H9 (cell line): ENCODE measurements at regions not wholly inside any gene's neighbourhood (a gene's known extent, or its start where the extent isn't known, plus 50 kb on each side); places are given as distances from the start of the nearest gene placed in this dataset.

Source experiments
- DNase-seq: peaks from one replicate; pipeline ENCODE4 v3.0.0-alpha.2; 2017
- H2AFZ ChIP-seq: one replicate; pipeline ENCODE4 v1.6.1; 2013; ENCODE audit warnings: mild to moderate bottlenecking, low read length, control low read depth, moderate library complexity
- H2AK5ac ChIP-seq: 2 replicates; pipeline ENCODE4 v1.6.1; 2013; ENCODE audit warnings: low read length, control low read depth, mixed read lengths; ENCODE audit not compliant: insufficient read length
- H2BK120ac ChIP-seq: one replicate; pipeline ENCODE4 v1.6.1; 2013; ENCODE audit warnings: low read depth, mild to moderate bottlenecking, low read length, control low read depth, inconsistent platforms; ENCODE audit not compliant: poor library complexity, severe bottlenecking
- H2BK12ac ChIP-seq: 2 replicates; pipeline ENCODE4 v1.6.1; 2013; ENCODE audit warnings: low read length, control low read depth, mixed read lengths, low read depth; ENCODE audit not compliant: insufficient read length
- H2BK15ac ChIP-seq: 2 replicates; pipeline ENCODE4 v1.6.1; 2013; ENCODE audit warnings: low read depth, low read length, control low read depth
- H2BK20ac ChIP-seq: one replicate; pipeline ENCODE4 v1.6.1; 2013; ENCODE audit warnings: low read depth, mild to moderate bottlenecking, low read length, control low read depth, inconsistent platforms; ENCODE audit not compliant: poor library complexity, severe bottlenecking
- H2BK5ac ChIP-seq: 2 replicates; pipeline ENCODE4 v1.6.1; 2013; ENCODE audit warnings: low read length, control low read depth, mixed read lengths; ENCODE audit not compliant: insufficient read length
- H3K14ac ChIP-seq: 2 replicates; pipeline ENCODE4 v1.6.1; 2013; ENCODE audit warnings: low read length, control low read depth; ENCODE audit not compliant: insufficient read depth
- H3K18ac ChIP-seq: 2 replicates; pipeline ENCODE4 v1.6.1; 2013; ENCODE audit warnings: low read depth, mild to moderate bottlenecking, mixed read lengths, low read length, control low read depth; ENCODE audit not compliant: insufficient read length
- H3K23ac ChIP-seq: 2 replicates; pipeline ENCODE4 v1.6.1; 2013; ENCODE audit warnings: low read length, control low read depth, mixed read lengths, low read depth; ENCODE audit not compliant: insufficient read length
- H3K23me2 ChIP-seq: 2 replicates; pipeline ENCODE4 v1.6.1; 2013; ENCODE audit warnings: low read depth, mild to moderate bottlenecking, mixed read lengths, low read length, control low read depth; ENCODE audit not compliant: insufficient read length, poor library complexity, severe bottlenecking
- H3K27ac ChIP-seq: 2 replicates; pipeline ENCODE4 v1.5.1; 2013; ENCODE audit warnings: low read length, control low read depth, mixed read lengths, low read depth; ENCODE audit not compliant: insufficient read length
- H3K27me3 ChIP-seq: 2 replicates; pipeline ENCODE4 v1.6.1; 2013; ENCODE audit warnings: low read length, control low read depth, inconsistent platforms; ENCODE audit not compliant: insufficient read depth
- H3K4ac ChIP-seq: 2 replicates; pipeline ENCODE4 v1.6.1; 2013; ENCODE audit warnings: low read depth, mild to moderate bottlenecking, control low read depth, inconsistent platforms, low read length, moderate library complexity
- H3K4me1 ChIP-seq: 2 replicates; pipeline ENCODE4 v1.6.1; 2013; ENCODE audit warnings: low read length, control low read depth, inconsistent platforms; ENCODE audit not compliant: insufficient read depth
- H3K4me2 ChIP-seq: 2 replicates; pipeline ENCODE4 v1.6.1; 2013; ENCODE audit warnings: low read length, control low read depth, mixed read lengths; ENCODE audit not compliant: insufficient read length, insufficient read depth
- H3K56ac ChIP-seq: 2 replicates; pipeline ENCODE4 v1.6.1; 2013; ENCODE audit warnings: low read depth, mild to moderate bottlenecking, mixed read lengths, low read length, control low read depth; ENCODE audit not compliant: insufficient read length
- H3K79me1 ChIP-seq: 2 replicates; pipeline ENCODE4 v1.6.1; 2013; ENCODE audit warnings: low read depth, mild to moderate bottlenecking, moderate library complexity, low read length, control low read depth, inconsistent platforms; ENCODE audit not compliant: insufficient read depth, poor library complexity, severe bottlenecking
- H3K79me2 ChIP-seq: 2 replicates; pipeline ENCODE4 v1.6.1; 2013; ENCODE audit warnings: low read length, control low read depth, inconsistent platforms; ENCODE audit not compliant: insufficient read depth
- H3K9ac ChIP-seq: 2 replicates; pipeline ENCODE4 v1.6.1; 2013; ENCODE audit warnings: low read length, control low read depth, mixed read lengths; ENCODE audit not compliant: insufficient read length; ENCODE audit errors: extremely low read depth
- H3K9me3 ChIP-seq: one replicate; pipeline ENCODE4 v1.6.1; 2013; ENCODE audit warnings: low read depth, low read length, inconsistent platforms; ENCODE audit not compliant: control insufficient read depth
- H3T11ph ChIP-seq: one replicate; pipeline ENCODE4 v1.6.1; 2013; ENCODE audit warnings: mild to moderate bottlenecking, low read length, control low read depth, inconsistent platforms
- H4K20me1 ChIP-seq: one replicate; pipeline ENCODE4 v1.6.1; 2013; ENCODE audit not compliant: control insufficient read depth, insufficient read length, insufficient read depth
- H4K5ac ChIP-seq: 2 replicates; pipeline ENCODE4 v1.6.1; 2013; ENCODE audit warnings: low read depth, mild to moderate bottlenecking, mixed read lengths, low read length, control low read depth; ENCODE audit not compliant: insufficient read length
- H4K8ac ChIP-seq: replicated peaks from 2 replicates; pipeline ENCODE4 v1.6.1; 2013; ENCODE audit warnings: low read length, control low read depth, mixed read lengths, low read depth; ENCODE audit not compliant: insufficient read length
- H4K91ac ChIP-seq: 2 replicates; pipeline ENCODE4 v1.6.1; 2013; ENCODE audit warnings: low read depth, mild to moderate bottlenecking, moderate library complexity, mixed read lengths, low read length, control low read depth; ENCODE audit not compliant: insufficient read length
- H3K27ac Mint-ChIP-seq, 3 experiments: 2 replicates in 2 of 3; 3 replicates in 1 of 3; pipeline ENCODE4 v1.8.0; 2020 to 2021; ENCODE audit warnings: mixed read lengths in 3 of 3, mild to moderate bottlenecking in 1 of 3, moderate library complexity in 1 of 3
- H3K27me3 Mint-ChIP-seq: 2 replicates; pipeline ENCODE4 v1.8.0; 2021; ENCODE audit warnings: low read depth, mild to moderate bottlenecking, moderate library complexity, mixed read lengths
- H3K36me3 Mint-ChIP-seq, 3 experiments: 2 replicates in 2 of 3; 3 replicates in 1 of 3; pipeline ENCODE4 v1.8.0; 2020 to 2021; ENCODE audit warnings: low read depth in 3 of 3, mixed read lengths in 3 of 3; ENCODE audit not compliant: insufficient read depth in 1 of 3
- H3K4me1 Mint-ChIP-seq, 2 experiments: 2 replicates each; pipeline ENCODE4 v1.8.0; 2020; ENCODE audit warnings: mixed read lengths in 2 of 2
- H3K4me3 Mint-ChIP-seq, 2 experiments: 2 replicates in 1 of 2; 3 replicates in 1 of 2; pipeline ENCODE4 v1.8.0; 2020 to 2021; ENCODE audit warnings: mild to moderate bottlenecking in 2 of 2, mixed read lengths in 2 of 2, moderate library complexity in 1 of 2
- H3K9me3 Mint-ChIP-seq, 2 experiments: 2 replicates in 1 of 2; 3 replicates in 1 of 2; pipeline ENCODE4 v1.8.0; 2020; ENCODE audit warnings: mild to moderate bottlenecking in 2 of 2, mixed read lengths in 2 of 2, moderate library complexity in 1 of 2
- CTCF ChIP-seq: fragments of 200-600 bp; sonication (generic); conservative IDR thresholded peaks from 3 replicates; pipeline ENCODE4 v1.8.0; 2021; ENCODE audit warnings: antibody characterized with exemption, mild to moderate bottlenecking
- WGBS: extraction: QIAGEN DNeasy Blood & Tissue Kit; methylation state at CpG from one replicate; pipeline ENCODE4 v1.1.7; 2013; ENCODE audit warnings: missing lambda C conversion rate, low lambda C conversion rate, mixed read lengths; ENCODE audit not compliant: insufficient read length; ENCODE audit errors: extremely low coverage; 5-methylcytosine and 5-hydroxymethylcytosine counted together

- Histone ChIP-seq H3K27me3 (no peaks in the 10 kb centered on the region), H3K23me2 (no peaks in the 10 kb centered on the region), H3K79me2 (no peaks in the 10 kb centered on the region), H3K23ac (no peak overlapping the region), H3K4me1 (0 out of 2 replicates have a peak, but pooled peaks cover 3% of the 10 kb centered on the region), H2BK5ac (no peak overlapping the region), H4K20me1 (no peaks in the 10 kb centered on the region), H3K27ac (no peak overlapping the region), H2BK120ac (no peak overlapping the region), H4K5ac (no peak overlapping the region), H3K79me1 (no peaks in the 10 kb centered on the region), H2BK15ac (no peak overlapping the region), H3K4me2 (no peak overlapping the region), H3K56ac (peak overlapping the region; percentile 12), H4K91ac (no peak overlapping the region), H3K18ac (no peak overlapping the region), H3K9ac (no peak overlapping the region), H2BK12ac (no peak overlapping the region), H2BK20ac (no peak overlapping the region), H3T11ph (no peak overlapping the region), H4K8ac (peak overlapping the region; percentile 0), H2AK5ac (no peak overlapping the region), H3K14ac (no peak overlapping the region), H3K9me3 (no peaks in the 10 kb centered on the region), H2AFZ (no peak overlapping the region), H3K4ac (no peak overlapping the region)
- no peak for DNase-seq
- Mint-ChIP-seq H3K4me1 (peaks cover 15 to 19% of the 10 kb centered on the region in 2 experiments), H3K36me3 (no peaks in the 10 kb centered on the region), H3K27me3 (peaks cover 10% of the 10 kb centered on the region), H3K9me3 (peaks cover 0 to 3% of the 10 kb centered on the region in 2 experiments; a peak in 1 of 5 replicates), H3K4me3 (no peak overlapping the region), H3K27ac (no peak overlapping the region)
- no peak for TF ChIP-seq CTCF
- 100% methylated on average over 3 of the region's 3 CpGs for WGBS
Observed at GRCh38 chr4:7131498-7132031, 60.8 kb upstream of the SORCS2 start.
